H1 (cell line): ENCODE measurements at regions not wholly inside any gene's neighbourhood (a gene's known extent, or its start where the extent isn't known, plus 50 kb on each side); places are given as distances from the start of the nearest gene placed in this dataset.

ENCODE experiments used
- BACH1 ChIP-seq: IDR thresholded peaks from 2 replicates; pipeline ENCODE4 v1.6.1; 2012; ENCODE audit warnings: low read length, improper control_type of control experiment
- BCL11A ChIP-seq, 2 experiments: IDR thresholded peaks; one replicate each; pipeline ENCODE4 v1.6.1; 2011; ENCODE audit warnings: low read depth in 2 of 2, low read length in 2 of 2, mild to moderate bottlenecking in 2 of 2
- BRCA1 ChIP-seq: IDR thresholded peaks from 2 replicates; pipeline ENCODE4 v1.6.1; 2012; ENCODE audit warnings: low read depth, low read length, improper control_type of control experiment
- CEBPB ChIP-seq: IDR thresholded peaks from 2 replicates; pipeline ENCODE4 v1.6.1; 2012; ENCODE audit warnings: low read depth, low read length
- CHD7 ChIP-seq: fragments of 300-600 bp; sonication (generic); IDR thresholded peaks from 2 replicates; pipeline ENCODE4 v1.7.1; 2012; ENCODE audit warnings: low read length, moderate library complexity, mild to moderate bottlenecking, inconsistent platforms; ENCODE audit not compliant: insufficient replicate concordance
- FOSL1 ChIP-seq: IDR thresholded peaks from 2 replicates; pipeline ENCODE4 v1.6.1; 2011; ENCODE audit warnings: mild to moderate bottlenecking, low read depth, low read length, moderate library complexity; ENCODE audit not compliant: insufficient read depth
- POLR2AphosphoS5 ChIP-seq: IDR thresholded peaks from 2 replicates; pipeline ENCODE4 v1.6.1; 2011; ENCODE audit warnings: low read depth, low read length
- SP2 ChIP-seq: IDR thresholded peaks from 2 replicates; pipeline ENCODE4 v1.6.1; 2012; ENCODE audit warnings: mild to moderate bottlenecking, low read length, inconsistent platforms

- TF ChIP-seq CHD7: no peak
- no peak for TF ChIP-seq CEBPB
- no peak for TF ChIP-seq POLR2AphosphoS5
- TF ChIP-seq BRCA1: no peak
- no peak for TF ChIP-seq BCL11A (IDR thresholded peaks at IDR 0.05; ENCODE audit: low read depth in 2 of 2, low read length in 2 of 2)
- no peak for TF ChIP-seq SP2
- TF ChIP-seq BACH1: no peak
- no peak for TF ChIP-seq FOSL1
Observed at GRCh38 chr19:27936139-27936538, 1276.8 kb downstream of the UQCRFS1 start (continued).
